HG03565 (cell line): ENCODE measurements at regions not wholly inside any gene's neighbourhood (a gene's known extent, or its start where the extent isn't known, plus 50 kb on each side); places are given as distances from the start of the nearest gene placed in this dataset.

Experiments
- ATAC-seq: cut with Tn5 transposase; IDR thresholded peaks from one replicate; pipeline ENCODE4 v1.9.1; 2021; ENCODE audit warnings: mild to moderate bottlenecking, moderate library complexity; ENCODE audit not compliant: unreplicated experiment

GRCh38 chr3:150172356-150172755 lies 201.7 kb upstream of the PFN2 start:
- ATAC-seq = no peak

DNA sequence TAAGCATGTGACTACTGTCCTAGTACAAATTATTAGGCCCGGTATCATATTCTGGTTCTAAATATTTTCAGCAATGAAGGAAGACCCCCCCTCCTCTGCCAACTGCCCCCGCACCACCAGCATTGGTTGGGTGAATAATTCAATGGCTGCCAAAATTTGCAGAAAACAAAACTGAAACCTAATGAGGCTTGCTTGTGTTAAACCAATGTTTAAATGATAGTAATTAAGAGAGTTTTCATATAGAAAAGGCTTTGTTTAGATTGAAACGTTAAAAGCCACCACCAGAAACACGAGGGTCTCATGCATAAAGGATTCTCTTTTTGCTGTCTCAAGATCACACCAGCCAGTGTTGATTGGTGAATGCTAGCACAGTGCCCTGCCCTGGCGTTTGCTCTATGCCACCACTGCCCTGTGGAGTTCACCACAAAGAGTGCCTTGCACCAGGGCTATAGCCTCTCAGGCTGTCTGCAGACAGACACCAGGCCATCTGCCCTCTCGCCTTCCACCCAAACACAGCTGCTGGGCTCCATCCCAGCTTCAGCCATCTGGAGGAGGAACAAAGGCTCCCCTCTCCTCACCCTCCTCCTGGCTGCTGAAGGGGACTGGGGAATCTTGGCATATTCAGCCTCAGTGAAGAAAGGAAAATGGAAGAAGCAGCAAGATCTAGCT lies 200.3 kb upstream of the PFN2 start:
- no peak for ATAC-seq

- ATAC-seq = no peak
These were observed 198.7 kb upstream of the PFN2 start for GRCh38 chr3:150169330-150169940.

- ATAC-seq = no peak
These were observed 198.0 kb upstream of the PFN2 start for GRCh38 chr3:150168698-150169097.

- ATAC-seq = no peak
These were observed 194.8 kb upstream of the PFN2 start for GRCh38 chr3:150165396-150166094.

- ATAC-seq = no peak
These were observed 190.3 kb upstream of the PFN2 start for GRCh38 chr3:150161011-150161410.

- no peak for ATAC-seq
These were observed 188.4 kb upstream of the PFN2 start for GRCh38 chr3:150158943-150159625.

GRCh38 chr3:150152567-150152966 lies 181.9 kb upstream of the PFN2 start:
- ATAC-seq = no peak

DNA sequence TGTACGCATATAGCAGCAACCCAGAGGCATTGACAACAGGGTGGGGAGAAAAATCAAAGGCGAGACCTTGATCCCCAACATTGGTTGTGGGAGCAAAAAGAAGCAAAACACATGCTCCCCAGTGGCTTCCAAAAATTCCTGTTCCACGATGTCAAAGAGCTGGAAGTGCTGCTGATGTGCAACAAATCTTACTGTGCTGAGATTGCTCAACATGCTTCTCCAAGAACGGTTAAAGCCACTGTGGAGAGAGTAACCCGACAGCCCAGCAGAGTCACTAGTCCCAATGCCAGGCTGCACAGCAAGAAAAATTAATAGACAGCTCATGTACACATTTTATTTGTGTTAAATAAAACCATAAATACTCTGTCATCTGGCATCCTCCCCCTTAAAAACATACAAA lies 179.9 kb upstream of the PFN2 start:
- no peak for ATAC-seq

GRCh38 chr3:150149651-150150051 lies 179.0 kb upstream of the PFN2 start:
- no peak for ATAC-seq

GRCh38 chr3:150148227-150148626 lies 177.5 kb upstream of the PFN2 start:
- no peak for ATAC-seq

DNA sequence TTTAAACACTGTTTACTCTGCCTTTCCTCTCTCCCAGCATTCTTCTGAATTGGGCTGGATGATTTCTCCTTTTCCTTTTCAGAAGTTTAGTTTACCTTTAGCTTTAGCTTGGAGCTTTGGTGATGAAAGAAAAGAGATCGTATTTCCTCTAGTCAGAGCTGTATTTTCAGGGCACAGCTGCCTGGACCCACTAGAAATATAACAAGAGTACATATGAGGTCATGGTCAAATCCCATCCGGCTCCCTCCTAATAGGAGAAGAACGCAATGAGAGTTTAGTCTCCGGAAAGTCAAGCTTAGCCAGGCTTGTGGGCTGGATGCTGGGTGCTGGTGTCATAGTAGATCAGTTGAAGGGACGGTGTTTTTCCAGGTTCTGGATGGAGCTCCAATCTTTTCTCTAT lies 177.1 kb upstream of the PFN2 start:
- ATAC-seq = no peak

GRCh38 chr3:150146991-150147761 lies 176.5 kb upstream of the PFN2 start:
- no peak for ATAC-seq

DNA sequence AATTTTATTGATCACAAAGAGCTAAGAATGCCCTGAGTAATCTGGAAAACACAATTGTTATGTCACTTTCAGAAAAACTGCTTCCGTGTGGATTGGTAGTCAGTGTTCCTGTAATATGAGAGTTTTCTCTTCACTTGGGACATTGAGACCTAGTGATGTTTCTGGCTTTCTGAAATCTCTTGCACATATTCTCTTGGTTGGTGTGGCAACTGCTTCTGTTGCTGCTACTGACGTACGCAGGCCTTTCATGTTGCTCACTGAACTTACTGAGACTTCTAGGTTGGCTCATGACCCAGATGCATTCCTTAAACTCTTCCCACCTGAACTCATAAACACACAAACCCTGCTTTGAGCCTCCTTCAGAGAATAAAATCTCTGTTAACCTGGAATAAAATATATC lies 175.0 kb upstream of the PFN2 start:
- ATAC-seq = no peak

- no peak for ATAC-seq
These were observed 173.6 kb upstream of the PFN2 start for GRCh38 chr3:150144191-150144708.

DNA sequence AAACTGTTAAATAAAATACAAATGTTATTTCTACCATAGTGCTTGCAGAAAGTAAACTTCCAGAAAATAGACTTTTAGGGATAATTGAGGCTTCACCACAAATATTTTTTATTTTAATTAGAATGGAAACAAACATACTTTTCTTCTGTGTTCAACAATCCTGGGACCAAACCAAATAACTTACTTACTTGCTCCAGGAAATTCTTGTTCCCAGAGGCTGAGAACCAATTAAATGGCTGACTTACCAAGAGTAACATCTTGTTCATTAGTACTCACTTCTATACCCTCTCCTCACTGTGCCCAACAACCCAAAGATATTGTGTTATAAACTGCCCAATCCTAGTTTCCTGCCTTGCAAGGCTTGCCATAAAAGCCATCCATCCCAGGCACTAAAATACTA lies 172.2 kb upstream of the PFN2 start:
- ATAC-seq = no peak

GRCh38 chr3:150141790-150142326 lies 171.2 kb upstream of the PFN2 start:
- no peak for ATAC-seq

- ATAC-seq = no peak
These were observed 170.1 kb upstream of the PFN2 start for GRCh38 chr3:150140614-150141321.

- ATAC-seq = no peak
These were observed 168.1 kb upstream of the PFN2 start for GRCh38 chr3:150138824-150139223.

DNA sequence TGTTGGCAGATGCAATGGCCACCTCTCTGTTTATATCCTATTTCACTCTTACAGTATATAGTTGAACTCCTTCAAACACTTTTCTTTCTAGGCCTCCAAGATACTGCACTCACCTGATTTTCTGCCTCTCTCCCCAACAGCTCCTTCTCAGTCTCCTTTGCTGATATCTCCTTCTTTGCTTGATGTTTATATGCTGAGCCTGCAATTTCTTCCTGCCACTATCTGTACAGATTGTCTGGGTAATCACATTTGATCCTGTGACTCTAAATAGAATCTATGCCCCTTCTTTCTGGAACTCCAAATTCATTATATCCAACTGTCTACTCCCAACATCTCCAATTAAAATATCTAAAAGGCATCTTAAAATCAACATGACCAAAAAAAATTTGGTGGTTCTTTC lies 165.5 kb upstream of the PFN2 start:
- ATAC-seq = no peak
